Astrocyte of the spinal cord (primary cell): ENCODE measurements at regions not wholly inside any gene's neighbourhood (a gene's known extent, or its start where the extent isn't known, plus 50 kb on each side); places are given as distances from the start of the nearest gene placed in this dataset.

Experiments
- DNase-seq: peaks from one replicate; pipeline ENCODE4 v3.0.0; 2011; ENCODE audit warnings: low read depth, low spot score
- H3K4me3 ChIP-seq: 2 replicates; pipeline ENCODE4 v1.5.1; 2011; ENCODE audit warnings: low read depth, mild to moderate bottlenecking, low read length, moderate library complexity
- in situ Hi-C: cut with HindIII; loops from 2 replicates; pipeline ENCODE4 v1.10.0; 2017; ENCODE audit warnings: low sequenced_read_pairs
- TF ChIP-seq, protein P1 (sequence below): IDR thresholded peaks from 2 replicates; pipeline ENCODE4 v1.5.1; 2012; ENCODE audit warnings: low read depth, mild to moderate bottlenecking, low read length, inconsistent platforms

DNA sequence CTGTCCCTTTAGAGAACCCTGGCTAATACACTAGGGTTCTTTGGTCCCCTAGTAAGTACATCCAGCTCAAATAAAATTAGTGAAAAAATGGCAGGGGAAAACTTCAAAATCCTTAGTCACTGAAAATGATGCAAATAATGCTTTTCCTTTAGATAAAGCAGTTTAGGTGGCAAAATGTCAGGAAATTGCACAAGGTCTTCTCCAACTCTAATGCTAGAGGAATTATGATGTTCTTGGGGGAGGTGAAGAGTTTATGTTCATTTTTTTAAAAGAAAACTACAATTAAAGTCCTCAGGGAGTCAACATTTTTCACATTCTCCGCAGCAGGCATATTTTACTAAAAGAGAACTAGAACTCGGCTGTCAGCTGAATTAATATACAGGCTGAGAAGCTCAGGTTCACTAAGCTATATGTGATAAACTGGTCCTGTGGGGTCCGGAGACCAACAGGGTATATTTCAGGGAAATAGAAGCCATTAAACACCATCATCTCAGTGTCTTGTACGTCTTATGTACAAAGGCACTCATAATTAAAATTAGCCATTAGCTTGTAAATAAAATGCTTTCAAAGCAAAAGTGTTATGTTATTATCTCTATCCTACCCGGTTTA is 1164.7 kb upstream of the AUTS2 start:
- TF ChIP-seq, protein P1, sequence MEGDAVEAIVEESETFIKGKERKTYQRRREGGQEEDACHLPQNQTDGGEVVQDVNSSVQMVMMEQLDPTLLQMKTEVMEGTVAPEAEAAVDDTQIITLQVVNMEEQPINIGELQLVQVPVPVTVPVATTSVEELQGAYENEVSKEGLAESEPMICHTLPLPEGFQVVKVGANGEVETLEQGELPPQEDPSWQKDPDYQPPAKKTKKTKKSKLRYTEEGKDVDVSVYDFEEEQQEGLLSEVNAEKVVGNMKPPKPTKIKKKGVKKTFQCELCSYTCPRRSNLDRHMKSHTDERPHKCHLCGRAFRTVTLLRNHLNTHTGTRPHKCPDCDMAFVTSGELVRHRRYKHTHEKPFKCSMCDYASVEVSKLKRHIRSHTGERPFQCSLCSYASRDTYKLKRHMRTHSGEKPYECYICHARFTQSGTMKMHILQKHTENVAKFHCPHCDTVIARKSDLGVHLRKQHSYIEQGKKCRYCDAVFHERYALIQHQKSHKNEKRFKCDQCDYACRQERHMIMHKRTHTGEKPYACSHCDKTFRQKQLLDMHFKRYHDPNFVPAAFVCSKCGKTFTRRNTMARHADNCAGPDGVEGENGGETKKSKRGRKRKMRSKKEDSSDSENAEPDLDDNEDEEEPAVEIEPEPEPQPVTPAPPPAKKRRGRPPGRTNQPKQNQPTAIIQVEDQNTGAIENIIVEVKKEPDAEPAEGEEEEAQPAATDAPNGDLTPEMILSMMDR = no peak
- H3K4me3 ChIP-seq = no peak overlapping the region
- in situ Hi-C loops = no loop called here
- no peak for DNase-seq

GRCh38 chr7:68434857-68435256 is 1163.4 kb upstream of the AUTS2 start:
- in situ Hi-C loops = no loop called here
- H3K4me3 ChIP-seq = no peak overlapping the region
- TF ChIP-seq, protein P1 = no peak
- DNase-seq = no peak

DNA sequence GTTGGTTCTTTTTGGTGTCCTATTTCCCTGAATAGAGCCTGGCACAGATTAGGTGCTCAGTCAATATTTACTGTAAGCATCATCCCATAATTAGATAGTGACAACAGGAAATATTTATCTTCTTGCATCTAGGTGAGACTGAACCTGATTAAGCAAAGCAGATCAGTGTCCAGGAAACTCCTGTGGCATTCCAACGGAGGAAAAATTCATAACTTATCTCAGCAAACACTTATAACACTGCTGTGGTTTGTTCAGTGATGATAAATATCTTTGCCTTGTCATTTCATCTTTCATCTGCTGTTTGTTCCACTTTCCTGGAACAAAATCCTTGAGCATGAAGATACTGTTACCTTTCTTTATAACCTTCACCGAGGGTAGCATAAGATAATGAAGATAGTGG is 1160.3 kb upstream of the AUTS2 start:
- in situ Hi-C loops = no loop called here
- TF ChIP-seq, protein P1 = no peak
- no peak for DNase-seq
- no peak overlapping the region for H3K4me3 ChIP-seq

DNA sequence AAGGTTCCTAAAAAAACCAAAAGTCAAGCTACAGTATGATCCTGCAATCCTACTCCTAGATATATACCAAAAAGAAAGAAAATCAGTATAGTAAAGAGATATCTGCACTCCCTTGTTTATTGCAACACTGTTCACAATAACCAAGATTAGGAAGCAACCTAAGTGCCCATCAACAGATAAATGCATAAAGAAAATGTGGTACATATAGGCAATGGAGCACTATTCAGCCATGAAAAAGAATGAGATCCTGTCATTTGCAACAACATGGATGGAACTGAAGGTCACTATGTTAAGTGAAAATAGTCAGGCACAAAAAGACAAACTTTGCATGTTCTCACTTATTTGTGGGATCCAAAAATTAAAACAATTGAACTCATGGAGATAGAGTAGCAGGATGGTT is 1159.5 kb upstream of the AUTS2 start:
- no peak for DNase-seq
- in situ Hi-C loops = no loop called here
- TF ChIP-seq, protein P1 = no peak
- H3K4me3 ChIP-seq = no peak overlapping the region

GRCh38 chr7:68439897-68440296 is 1158.4 kb upstream of the AUTS2 start:
- in situ Hi-C loops = no loop called here
- TF ChIP-seq, protein P1 = no peak
- H3K4me3 ChIP-seq = no peak overlapping the region
- DNase-seq = no peak

- in situ Hi-C loops = no loop called here
Measured at GRCh38 chr7:68440866-68441265, 1157.4 kb upstream of the AUTS2 start.

More at GRCh38 chr7:68440866-68441265, 1157.4 kb upstream of the AUTS2 start:
- no peak for DNase-seq
- H3K4me3 ChIP-seq = no peak overlapping the region
- TF ChIP-seq, protein P1 = no peak
